ENCODE measurements at regions not wholly inside any gene's neighbourhood (a gene's known extent, or its start where the extent isn't known, plus 50 kb on each side); places are given as distances from the start of the nearest gene placed in this dataset.

GRCh38 chr7:119571666-119572065 lies 701.3 kb upstream of the KCND2 start:
- no peak for TF ChIP-seq SUZ12 (IDR thresholded peaks at IDR 0.05)
- no peak for TF ChIP-seq L3MBTL2 (conservative IDR thresholded peaks at IDR 0.05)
- no peak for TF ChIP-seq PKNOX1 (IDR thresholded peaks at IDR 0.05)
- no peak for TF ChIP-seq BHLHE40 (IDR thresholded peaks at IDR 0.05; ENCODE audit: borderline replicate concordance)
